Caco-2 (cell line): ENCODE measurements at regions not wholly inside any gene's neighbourhood (a gene's known extent, or its start where the extent isn't known, plus 50 kb on each side); places are given as distances from the start of the nearest gene placed in this dataset.

Experiments used
- BruUV-seq: library from RNA; stranded (reverse); fragments of 400-500 nt; replicated peaks from 2 replicates; lab custom pipeline; 2021; lab: Mats Ljungman, UMichigan
- CTCF ChIA-PET: fragments of 300-600 bp; sonication (Branson Sonifier 250); formaldehyde crosslinking; loops from one replicate; lab custom pipeline; 2022; ENCODE audit warnings: antibody characterized with exemption; lab: Charles Lee
- POLR2A ChIA-PET: fragments of 300-600 bp; sonication (Branson Sonifier 250); formaldehyde crosslinking; loops from one replicate; lab custom pipeline; 2022; ENCODE audit warnings: antibody characterized with exemption; lab: Charles Lee
- DNase-seq, 2 experiments: peaks; one replicate each; pipeline versions ENCODE4 v3.0.0 to v3.0.0-alpha.2; 2020 to 2022
- H3K27me3 ChIP-seq: replicated peaks from 2 replicates; pipeline ENCODE4 v1.6.0; 2011; ENCODE audit warnings: low read length; ENCODE audit not compliant: control insufficient read depth, insufficient read depth
- H3K36me3 ChIP-seq: 2 replicates; pipeline ENCODE4 v1.5.1; 2011; ENCODE audit warnings: low read length; ENCODE audit not compliant: control insufficient read depth, insufficient read depth
- H3K4me1 ChIP-seq: fragments of 250-450 bp; sonication (Bioruptor Pico); 2 replicates; pipeline ENCODE4 v1.5.1; 2020; ENCODE audit warnings: mild to moderate bottlenecking
- H3K4me3 ChIP-seq: 2 replicates; pipeline ENCODE4 v1.5.1; 2011; ENCODE audit warnings: low read depth, mild to moderate bottlenecking, control low read depth, low read length
- H3K9me3 ChIP-seq: fragments of 250-450 bp; sonication (Bioruptor Pico); 2 replicates; pipeline ENCODE4 v1.5.1; 2020; ENCODE audit warnings: mild to moderate bottlenecking, moderate library complexity
- H3K27ac Mint-ChIP-seq: one replicate; pipeline ENCODE4 v1.8.0; 2022; ENCODE audit warnings: mixed read lengths; ENCODE audit not compliant: unreplicated experiment
- H3K27me3 Mint-ChIP-seq: one replicate; pipeline ENCODE4 v1.8.0; 2022; ENCODE audit warnings: mixed read lengths; ENCODE audit not compliant: insufficient read depth, unreplicated experiment
- H3K36me3 Mint-ChIP-seq: one replicate; pipeline ENCODE4 v1.8.0; 2022; ENCODE audit warnings: mild to moderate bottlenecking, mixed read lengths; ENCODE audit not compliant: insufficient read depth, unreplicated experiment
- H3K4me1 Mint-ChIP-seq: one replicate; pipeline ENCODE4 v1.8.0; 2022; ENCODE audit warnings: low read depth, mixed read lengths; ENCODE audit not compliant: unreplicated experiment
- H3K4me3 Mint-ChIP-seq: one replicate; pipeline ENCODE4 v1.8.0; 2022; ENCODE audit warnings: mild to moderate bottlenecking, moderate library complexity, mixed read lengths; ENCODE audit not compliant: unreplicated experiment
- H3K9me3 Mint-ChIP-seq: one replicate; pipeline ENCODE4 v1.8.0; 2022; ENCODE audit warnings: mixed read lengths; ENCODE audit not compliant: unreplicated experiment
- intact Hi-C: fragments of 100-400 bp; cut with micrococcal nuclease; formaldehyde crosslinking; loops from one replicate; pipeline ENCODE4 v1.10.0; 2022; ENCODE audit not compliant: unreplicated experiment
- TF ChIP-seq, protein P1 (sequence below), 2 experiments: fragments of 200-600 bp in 1 of 2; IDR thresholded peaks; 1 replicate in 1 of 2; 2 replicates in 1 of 2; pipeline versions ENCODE4 v1.5.1 to v1.8.0; 2011 to 2022; ENCODE audit warnings: antibody characterized with exemption in 1 of 2, control low read depth in 1 of 2, inconsistent platforms in 1 of 2, low read depth in 1 of 2, low read length in 1 of 2, mild to moderate bottlenecking in 1 of 2, moderate library complexity in 1 of 2; ENCODE audit not compliant: insufficient read depth in 1 of 2, severe bottlenecking in 1 of 2, unreplicated experiment in 1 of 2

DNA sequence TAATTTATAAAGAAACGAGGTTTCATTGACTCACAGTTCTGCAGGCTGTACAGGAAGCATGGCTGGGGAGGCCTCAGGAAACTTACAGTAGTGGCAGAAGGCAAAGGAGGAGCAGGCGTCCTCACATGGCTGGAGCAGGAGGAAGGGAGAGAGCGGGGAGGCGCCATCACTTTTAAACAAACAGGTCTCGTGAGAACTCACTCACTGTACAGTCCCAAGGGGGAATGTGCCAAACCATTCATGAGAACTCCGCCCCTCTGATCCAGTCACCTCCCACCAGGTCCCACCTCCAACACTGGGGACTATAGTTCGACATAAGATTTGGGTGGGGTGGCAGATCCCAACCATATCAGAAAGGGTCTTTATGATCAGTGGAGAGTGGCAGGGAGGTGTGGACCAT, 392.4 kb upstream of the TNRC6C start:
- ChIA-PET POLR2A (no interaction called here), CTCF (no interaction called here)
- H3K36me3 Mint-ChIP-seq = no peaks in the 10 kb centered on the region
- H3K4me3 Mint-ChIP-seq = no peak overlapping the region
- H3K4me1 Mint-ChIP-seq = no peaks in the 10 kb centered on the region
- H3K27me3 Mint-ChIP-seq = peaks cover 10% of the 10 kb centered on the region
- BruUV-seq = no TSS peak
- H3K27me3 ChIP-seq = no peaks in the 10 kb centered on the region
- DNase-seq = no peak
- H3K36me3 ChIP-seq = no peaks in the 10 kb centered on the region
- H3K27ac Mint-ChIP-seq = no peak overlapping the region
- no peaks in the 10 kb centered on the region for H3K9me3 Mint-ChIP-seq
- no peak overlapping the region for H3K4me3 ChIP-seq
- no peaks in the 10 kb centered on the region for H3K9me3 ChIP-seq
- TF ChIP-seq, protein P1, sequence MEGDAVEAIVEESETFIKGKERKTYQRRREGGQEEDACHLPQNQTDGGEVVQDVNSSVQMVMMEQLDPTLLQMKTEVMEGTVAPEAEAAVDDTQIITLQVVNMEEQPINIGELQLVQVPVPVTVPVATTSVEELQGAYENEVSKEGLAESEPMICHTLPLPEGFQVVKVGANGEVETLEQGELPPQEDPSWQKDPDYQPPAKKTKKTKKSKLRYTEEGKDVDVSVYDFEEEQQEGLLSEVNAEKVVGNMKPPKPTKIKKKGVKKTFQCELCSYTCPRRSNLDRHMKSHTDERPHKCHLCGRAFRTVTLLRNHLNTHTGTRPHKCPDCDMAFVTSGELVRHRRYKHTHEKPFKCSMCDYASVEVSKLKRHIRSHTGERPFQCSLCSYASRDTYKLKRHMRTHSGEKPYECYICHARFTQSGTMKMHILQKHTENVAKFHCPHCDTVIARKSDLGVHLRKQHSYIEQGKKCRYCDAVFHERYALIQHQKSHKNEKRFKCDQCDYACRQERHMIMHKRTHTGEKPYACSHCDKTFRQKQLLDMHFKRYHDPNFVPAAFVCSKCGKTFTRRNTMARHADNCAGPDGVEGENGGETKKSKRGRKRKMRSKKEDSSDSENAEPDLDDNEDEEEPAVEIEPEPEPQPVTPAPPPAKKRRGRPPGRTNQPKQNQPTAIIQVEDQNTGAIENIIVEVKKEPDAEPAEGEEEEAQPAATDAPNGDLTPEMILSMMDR (IDR thresholded peaks at IDR 0.05; ENCODE audit: insufficient read depth in 1 of 2, low read depth in 1 of 2, low read length in 1 of 2, severe bottlenecking in 1 of 2, unreplicated experiment in 1 of 2) = no peak
- H3K4me1 ChIP-seq = no peaks in the 10 kb centered on the region
- intact Hi-C loops = no loop called here

DNA sequence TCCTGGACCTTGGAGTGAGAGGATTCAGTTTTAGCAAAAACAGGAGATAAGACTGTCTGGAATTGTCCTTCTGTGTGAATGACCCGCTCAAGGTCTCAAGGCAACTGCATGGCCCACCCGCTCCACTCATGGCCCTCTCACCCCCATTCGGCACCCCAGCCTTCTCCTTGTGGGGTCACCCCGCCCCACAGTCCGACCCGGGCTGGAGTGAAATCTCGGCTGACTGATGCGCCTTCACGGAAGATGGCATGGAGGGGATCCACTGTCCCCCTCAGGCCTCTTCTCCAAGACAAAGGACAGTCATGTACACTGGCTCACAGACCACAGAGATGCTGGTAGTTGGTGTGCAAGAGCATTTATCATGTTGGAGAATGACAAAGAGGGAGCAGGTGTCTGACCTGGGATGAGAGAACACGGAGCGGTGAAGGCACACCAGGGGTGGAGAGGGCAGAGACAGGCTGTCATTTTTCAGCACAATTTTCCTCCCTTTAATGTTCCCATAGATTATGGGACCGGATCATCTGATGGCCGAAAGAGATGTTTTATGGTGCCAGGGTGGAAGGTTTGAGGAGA, 391.9 kb upstream of the TNRC6C start:
- POLR2A ChIA-PET = no interaction called here
- CTCF ChIA-PET = no interaction called here
- no peaks in the 10 kb centered on the region for H3K9me3 Mint-ChIP-seq
- intact Hi-C loops = no loop called here
- Histone ChIP-seq H3K4me1 (no peaks in the 10 kb centered on the region), H3K36me3 (no peaks in the 10 kb centered on the region), H3K4me3 (no peak overlapping the region), H3K9me3 (no peaks in the 10 kb centered on the region), H3K27me3 (no peaks in the 10 kb centered on the region)
- peaks cover 13% of the 10 kb centered on the region for H3K27me3 Mint-ChIP-seq
- H3K4me3 Mint-ChIP-seq = no peak overlapping the region
- no peak for DNase-seq
- BruUV-seq = no TSS peak
- no peak overlapping the region for H3K27ac Mint-ChIP-seq
- H3K36me3 Mint-ChIP-seq = no peaks in the 10 kb centered on the region
- TF ChIP-seq, protein P1 (IDR thresholded peaks at IDR 0.05; ENCODE audit: insufficient read depth in 1 of 2, low read depth in 1 of 2, low read length in 1 of 2, severe bottlenecking in 1 of 2, unreplicated experiment in 1 of 2) = no peak
- no peaks in the 10 kb centered on the region for H3K4me1 Mint-ChIP-seq

DNA sequence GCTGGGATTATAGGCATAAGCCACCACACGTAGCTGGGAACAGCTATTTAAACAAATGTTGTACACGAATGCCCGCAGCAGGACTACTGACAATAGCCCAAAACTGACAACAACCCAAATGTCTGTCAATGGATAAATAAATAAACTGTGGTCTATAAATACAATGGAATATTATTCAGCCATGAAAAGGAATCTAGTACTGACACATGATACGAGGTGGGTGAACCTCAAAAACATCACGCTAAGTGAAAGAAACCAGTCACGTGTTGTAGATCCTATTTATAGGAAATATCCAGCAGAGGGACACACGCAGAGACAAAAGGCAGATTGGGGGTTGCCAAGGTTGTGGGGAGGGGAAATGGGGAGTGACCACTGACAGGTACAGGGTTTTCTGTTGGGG, 390.0 kb upstream of the TNRC6C start:
- DNase-seq = no peak
- no TSS peak for BruUV-seq
- Histone ChIP-seq H3K9me3 (no peaks in the 10 kb centered on the region), H3K27me3 (no peaks in the 10 kb centered on the region), H3K4me1 (no peaks in the 10 kb centered on the region), H3K36me3 (no peaks in the 10 kb centered on the region), H3K4me3 (no peak overlapping the region)
- Mint-ChIP-seq H3K27ac (no peak overlapping the region), H3K27me3 (peaks cover 16% of the 10 kb centered on the region), H3K4me3 (no peak overlapping the region), H3K36me3 (no peaks in the 10 kb centered on the region), H3K4me1 (no peaks in the 10 kb centered on the region), H3K9me3 (no peaks in the 10 kb centered on the region)
- TF ChIP-seq, protein P1 (IDR thresholded peaks at IDR 0.05; ENCODE audit: insufficient read depth in 1 of 2, low read depth in 1 of 2, low read length in 1 of 2, severe bottlenecking in 1 of 2, unreplicated experiment in 1 of 2) = no peak
- ChIA-PET POLR2A (no interaction called here), CTCF (no interaction called here)
- intact Hi-C loops = no loop called here
